ENCODE measurements at regions not wholly inside any gene's neighbourhood (a gene's known extent, or its start where the extent isn't known, plus 50 kb on each side); places are given as distances from the start of the nearest gene placed in this dataset.
"Not testable (repeated sequence)": the region's sequence is repeated elsewhere in the genome, so short reads cannot be mapped to it uniquely, and the experiment has no call there.

DNA sequence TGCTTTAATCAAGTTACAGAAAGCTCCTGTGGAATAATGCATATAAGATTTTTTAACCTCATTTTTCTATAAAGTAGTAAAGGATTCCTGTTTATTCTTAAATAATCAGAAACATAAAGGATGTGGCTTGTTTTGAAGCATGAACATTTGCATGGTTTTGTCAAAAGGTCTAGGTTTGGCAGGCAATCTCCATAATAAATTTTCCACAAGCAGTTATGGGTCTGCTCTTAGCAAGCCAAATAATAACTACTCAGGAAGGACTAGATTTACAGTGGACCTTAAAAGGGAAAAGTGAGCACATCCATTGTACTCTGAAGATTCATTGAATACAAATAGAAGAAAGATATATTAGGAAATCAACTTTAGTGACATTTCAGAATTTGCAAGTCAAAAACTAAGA lies 407.3 kb upstream of the CBLB start:
- no peak for DNase-seq

DNA sequence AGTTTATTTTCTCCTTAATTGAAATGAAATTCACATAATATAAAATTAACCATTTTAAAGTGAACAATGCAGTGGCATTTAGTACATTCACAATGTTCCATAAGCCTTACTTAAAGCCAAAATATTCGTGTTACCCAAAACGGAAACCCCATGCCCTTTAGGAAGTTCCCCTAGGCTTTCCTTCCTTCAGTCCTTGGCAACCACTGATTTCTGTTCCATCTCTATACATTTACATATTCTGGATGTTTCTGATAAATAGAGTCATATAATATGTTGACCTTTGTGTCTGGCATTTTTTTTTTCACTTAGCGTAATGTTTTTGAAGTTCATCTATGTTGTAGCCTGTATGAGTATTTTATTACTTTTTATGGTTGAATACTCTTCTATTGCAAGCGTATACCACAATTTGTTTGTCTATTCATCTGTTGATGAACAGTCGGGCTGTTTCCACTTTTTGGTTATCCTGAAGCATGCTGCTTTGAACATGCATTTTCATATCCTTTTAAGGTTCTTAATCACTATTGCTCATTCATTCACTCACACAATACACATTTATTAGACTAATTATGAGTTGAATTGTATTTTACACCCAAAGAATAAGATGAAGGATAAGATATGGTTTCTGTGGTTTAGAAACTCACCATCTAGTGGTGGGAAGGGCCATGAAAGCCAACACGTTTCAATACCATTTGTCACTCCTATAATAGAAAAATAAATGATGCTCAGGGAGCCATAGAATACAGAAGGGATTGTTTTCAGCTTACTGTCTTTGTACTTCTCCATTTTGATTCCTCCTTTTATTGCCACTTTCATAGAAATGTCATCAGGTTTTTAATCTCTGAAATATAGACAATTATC lies 408.2 kb upstream of the CBLB start:
- DNase-seq = no peak

DNA sequence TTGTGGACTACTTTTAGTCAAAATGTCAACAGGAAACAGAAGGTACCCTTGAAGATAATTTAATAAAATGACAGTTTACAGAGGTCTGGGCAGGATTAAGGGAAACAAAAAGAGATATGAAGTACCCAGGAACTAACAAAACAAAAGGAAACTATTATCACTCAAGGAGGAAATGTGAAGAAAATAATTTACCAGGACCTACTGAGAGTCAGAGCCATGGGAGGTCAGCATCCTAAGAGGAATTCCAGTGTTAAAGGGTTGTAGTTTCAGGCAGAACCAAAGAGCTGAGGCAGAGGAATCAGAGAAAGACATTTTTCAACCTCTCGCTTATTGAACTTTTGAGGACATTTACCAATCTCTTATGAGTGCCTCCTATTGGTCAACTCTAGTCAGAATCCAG lies 408.9 kb upstream of the CBLB start:
- DNase-seq = no peak

DNA sequence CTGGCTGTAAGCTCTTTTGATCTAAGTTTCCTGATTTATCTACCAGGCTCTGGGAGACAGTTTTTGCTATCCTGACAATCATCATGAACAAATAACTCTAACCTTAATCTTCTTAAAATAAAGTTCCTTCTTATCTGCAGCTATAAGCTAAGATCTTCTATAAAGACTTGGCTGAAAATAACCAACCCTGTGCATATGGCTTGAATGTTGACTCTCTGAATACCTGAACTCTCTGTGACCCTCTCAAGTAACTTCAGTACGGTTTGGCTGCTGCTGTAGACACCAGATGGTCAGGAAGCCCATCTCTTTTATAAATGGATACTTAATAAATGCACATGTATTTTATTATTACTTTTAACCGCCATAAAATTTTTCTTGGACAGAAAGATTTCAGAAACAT lies 412.4 kb upstream of the CBLB start:
- DNase-seq = no peak

DNA sequence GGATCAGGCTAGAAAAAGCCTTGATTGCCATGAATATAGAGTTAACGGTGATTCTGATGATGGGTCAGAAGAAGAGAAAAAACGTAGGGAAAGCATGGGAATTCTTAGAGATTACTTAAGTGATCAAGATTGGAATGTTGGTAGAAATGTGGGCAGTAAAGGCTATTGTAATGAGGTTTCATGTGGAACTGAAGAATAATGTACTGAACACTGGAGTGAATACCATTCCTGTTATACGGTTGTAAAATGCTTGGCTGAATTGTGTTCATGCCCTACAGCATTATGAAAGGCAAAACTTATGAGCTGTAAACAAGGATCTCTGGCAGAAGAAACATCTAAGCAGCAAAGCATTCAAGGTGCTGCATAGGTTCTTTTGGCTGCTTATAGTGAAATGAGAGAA lies 414.1 kb upstream of the CBLB start:
- DNase-seq = no peak

DNA sequence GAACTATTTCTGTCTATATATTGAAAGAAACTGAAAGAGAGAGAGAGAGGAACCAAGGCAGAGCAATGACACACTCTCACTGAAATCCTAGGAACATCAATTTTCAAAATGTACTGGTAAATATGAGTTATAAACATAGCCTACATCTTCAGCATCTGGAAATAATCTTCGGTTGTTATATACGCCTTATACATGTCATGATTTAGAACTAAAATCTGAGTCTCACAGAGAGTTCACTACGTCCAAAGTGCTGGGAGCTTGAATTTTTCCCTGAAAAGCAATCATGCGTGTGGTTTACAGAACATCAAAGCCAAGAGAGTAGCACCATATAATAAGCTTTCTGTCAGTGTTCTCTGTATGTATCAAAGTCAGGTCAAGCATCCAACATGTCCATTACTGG lies 420.0 kb upstream of the CBLB start:
- no peak for DNase-seq

DNA sequence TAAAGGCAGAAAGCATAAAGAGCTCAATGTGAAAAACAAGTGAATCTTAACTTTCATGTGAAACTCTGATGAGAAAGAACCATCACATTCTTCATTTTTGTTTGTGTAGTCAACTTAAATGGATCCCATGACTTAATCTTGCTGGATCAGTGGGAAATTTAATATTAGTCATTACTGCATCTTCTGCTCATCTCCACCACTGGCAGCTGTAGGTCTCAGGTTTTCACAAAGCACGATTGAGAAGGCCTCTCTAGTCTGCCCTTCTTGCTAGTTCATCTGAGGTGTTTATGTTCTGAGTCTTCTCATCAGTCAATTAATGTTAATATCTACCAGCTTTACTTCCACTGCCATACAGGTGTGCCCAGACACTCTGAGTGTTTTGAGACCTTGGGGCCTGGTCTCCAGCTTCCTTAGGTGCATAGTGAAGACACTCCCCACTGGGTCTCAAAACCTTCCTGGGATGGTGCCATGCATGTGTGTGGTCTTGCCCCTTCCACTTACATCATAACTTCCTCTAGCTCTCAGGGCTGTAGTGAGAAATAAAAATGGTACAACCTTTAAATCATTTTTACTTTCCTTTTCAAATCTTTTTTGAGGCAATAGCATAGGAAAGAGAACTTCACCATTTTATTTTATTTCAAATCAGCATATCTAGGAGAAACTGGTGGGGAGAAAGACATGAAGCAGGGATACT lies 421.6 kb upstream of the CBLB start:
- no peak for DNase-seq

DNA sequence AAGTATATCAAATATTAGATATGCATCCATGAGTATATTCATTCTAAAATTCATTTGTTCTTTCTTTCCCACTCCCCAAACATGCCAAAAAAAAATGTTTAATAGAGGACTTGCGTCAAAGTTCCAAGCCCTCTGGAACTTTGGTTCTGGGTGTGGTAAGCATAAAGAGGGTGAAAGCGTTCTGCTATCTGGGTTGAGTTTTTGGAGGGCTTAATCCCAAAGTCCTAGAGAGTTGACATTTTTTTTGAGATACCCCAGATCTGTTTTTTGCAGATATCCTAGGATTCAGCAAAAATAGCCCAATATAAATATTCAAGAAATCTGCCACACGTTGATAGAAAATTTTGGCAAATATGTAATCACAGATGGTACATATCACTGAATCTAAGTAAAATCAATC lies 424.3 kb upstream of the CBLB start:
- no peak for DNase-seq

DNA sequence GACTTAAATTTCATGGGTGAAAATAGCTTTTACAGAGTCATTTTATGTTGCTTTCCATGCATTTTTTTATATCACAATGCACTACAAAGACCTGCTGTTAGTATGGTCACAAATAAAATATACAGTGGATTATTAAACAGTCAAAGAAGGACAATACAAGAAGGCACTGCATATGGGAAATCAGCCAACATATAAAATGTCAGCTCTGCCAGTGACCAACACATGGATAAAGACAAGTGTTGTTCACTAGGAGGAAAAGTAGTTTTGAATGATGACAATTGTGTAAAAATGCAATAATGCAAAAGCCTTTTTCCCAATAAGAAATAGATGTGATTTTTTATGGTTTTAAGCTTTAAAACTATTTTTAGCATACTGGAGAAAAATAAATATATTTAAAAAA lies 425.3 kb upstream of the CBLB start:
- no peak for DNase-seq

DNA sequence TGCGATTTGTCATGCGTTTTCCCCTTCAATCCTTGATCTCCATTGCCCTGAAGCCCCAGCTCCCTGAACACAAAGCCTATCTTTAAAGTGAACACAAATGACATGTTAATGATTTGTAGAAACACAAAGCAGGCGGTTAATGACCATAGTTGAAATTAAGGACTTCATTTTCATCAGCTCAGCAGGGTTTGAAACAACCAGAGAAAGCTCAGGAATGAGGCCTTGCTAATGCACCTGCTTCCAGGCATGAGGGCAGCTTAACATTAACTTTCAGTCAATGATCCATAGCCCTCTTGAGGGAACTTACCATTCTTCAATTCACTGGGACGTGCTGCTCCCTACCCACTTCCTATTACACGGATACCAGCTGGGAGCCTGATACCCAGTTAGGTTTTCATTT lies 427.2 kb upstream of the CBLB start:
- DNase-seq = no peak

DNA sequence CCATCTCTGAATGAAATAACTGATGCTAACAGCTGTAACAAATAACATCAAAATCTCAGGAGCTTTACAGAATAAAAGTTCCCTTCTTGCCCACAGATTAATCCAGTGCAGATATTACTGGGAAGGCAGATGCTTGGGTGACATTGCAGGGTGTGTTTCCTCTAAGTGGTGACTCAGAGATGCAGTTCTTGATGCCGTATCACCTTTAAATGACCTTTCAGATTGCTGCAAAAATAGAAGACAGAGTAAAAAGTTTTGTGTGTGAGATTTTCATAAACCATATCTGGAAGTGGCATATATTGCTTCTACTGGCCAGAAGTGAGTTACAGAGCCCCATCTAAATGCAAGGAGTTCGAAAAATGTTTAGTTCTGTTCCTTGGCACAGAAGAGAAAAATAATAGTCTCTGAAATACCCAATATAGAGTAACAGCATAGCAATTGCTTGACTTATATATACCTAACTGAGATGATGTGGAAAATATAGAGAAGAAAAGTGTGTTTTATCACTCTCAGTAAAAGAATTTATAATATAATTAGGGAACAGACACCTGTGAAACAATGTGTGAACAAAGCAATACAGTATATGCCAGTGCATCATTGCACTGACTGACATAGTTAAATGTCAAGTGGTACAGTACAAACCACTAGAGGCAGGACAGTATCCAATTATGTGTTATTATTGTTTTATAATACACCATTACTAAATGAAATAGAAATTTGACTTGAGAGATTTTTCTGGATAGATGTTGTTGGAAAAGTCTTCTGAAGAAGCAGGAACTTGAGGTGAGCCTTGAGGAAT lies 430.7 kb upstream of the CBLB start:
- DNase-seq = no peak

DNA sequence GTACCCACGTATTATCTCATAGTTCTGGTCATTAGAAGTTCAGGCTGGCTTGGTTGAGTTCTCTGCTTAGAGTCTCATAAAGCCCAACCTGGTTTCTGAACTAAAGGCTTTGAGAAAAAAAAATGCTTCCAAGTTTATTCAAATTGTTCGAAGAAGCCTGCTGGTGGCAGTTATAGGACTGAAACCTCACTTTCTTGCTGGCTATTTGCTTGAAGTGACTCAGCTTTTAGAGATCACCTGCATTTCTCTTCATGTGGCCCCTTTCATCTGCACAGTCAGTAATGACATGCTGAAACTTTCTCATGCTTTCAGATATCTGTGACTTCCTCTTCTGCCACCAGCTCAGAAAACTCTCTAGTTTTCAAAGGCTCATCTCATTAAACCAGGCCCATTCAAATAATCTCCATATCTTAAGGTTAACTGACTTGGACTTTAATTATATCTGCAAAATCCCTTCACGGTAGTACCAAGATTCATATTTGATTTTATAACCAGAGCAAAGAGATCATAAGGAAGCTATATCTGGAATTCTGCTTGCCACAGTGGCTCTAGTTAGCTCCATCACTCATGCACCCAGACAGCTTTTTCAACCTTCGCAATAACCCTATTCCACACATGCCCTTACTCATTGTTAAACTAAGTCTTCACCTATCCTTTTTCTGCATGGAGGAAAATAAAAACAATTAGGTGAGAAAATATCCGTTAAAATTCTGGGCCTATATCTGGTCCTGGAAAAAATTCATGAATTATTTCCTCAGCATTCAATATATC lies 433.8 kb upstream of the CBLB start:
- no peak for DNase-seq

DNA sequence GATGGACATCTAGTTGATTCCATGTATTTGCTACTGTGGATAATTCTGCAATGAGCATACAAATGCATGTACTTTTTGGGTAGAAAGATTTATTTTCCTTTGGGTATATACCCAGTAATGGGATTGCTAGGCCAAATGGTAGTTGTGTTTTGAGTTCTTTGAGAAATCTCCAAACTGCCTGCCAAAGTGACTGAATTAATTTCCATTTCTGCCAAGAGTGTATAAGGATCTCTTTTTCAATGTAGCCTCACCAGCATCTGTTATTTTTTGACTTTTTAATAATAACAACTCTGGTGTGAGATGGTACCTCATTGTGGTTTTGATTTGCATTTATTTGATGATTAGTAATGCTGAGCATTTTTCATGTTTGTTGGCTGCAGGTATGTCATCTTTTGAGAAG lies 435.0 kb upstream of the CBLB start:
- no peak for DNase-seq

DNA sequence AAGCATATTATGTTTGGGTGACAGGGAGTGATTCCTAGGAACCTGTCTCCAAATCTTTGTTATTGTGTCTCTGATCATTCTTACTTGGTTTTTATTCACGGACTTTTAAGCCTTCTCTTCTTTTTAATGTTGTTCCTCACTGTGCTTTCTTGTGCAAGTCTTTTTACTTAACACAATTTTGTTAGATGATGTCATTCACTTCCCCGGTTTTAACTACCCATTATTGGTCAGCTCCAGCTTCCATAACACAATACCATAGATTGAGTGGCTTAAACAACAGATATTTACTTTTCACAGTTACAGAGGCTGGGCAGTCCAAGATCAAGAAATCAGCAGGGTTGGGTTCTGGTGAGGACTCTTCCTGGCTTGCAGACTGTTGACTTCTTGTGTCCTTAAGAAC lies 436.3 kb upstream of the CBLB start:
- no peak for DNase-seq

DNA sequence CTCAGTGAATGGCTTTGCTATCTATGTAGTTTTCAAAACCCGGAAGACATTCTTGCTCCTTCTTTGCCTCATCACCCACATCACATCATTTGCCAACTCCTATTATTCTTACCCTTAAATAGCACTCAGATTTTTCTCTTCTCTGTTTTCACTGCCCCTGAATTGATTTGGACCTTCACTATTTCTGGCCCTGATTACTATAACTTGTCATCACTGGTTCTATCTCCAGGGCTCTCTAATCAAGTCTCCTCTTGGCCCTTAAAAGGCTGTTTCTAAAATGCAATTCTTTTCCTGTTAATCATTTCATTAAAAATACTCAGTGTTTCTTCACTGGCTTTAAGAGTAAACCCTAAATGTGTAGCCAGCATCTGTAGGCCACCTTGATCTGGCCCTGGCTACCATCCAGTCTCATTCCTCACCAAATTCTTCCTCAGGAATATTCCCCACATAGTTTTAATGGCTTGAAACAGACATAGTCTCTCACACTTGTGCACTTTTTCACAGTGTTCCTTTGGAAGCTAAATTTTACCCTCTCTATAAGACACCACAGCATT lies 437.1 kb upstream of the CBLB start:
- DNase-seq = no peak

DNA sequence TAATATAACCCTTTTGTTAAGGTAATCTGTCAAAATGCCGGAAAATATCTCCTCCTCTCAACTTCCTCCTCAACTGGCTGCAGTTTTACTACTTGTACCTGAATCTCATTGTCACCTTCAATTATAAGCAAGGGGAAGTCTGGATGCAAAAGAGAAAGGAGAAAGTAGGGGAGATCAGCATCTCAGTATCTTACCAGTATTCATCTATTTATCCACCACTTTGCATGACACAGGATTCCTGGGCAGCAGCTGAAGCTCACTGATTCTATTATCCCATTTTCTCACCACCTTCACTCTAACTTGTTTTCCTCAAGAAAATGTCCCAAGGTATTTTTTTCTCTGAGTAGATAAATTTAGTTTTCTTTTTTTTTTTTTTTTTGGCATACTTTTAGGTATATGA lies 440.5 kb upstream of the CBLB start:
- DNase-seq = no peak

DNA sequence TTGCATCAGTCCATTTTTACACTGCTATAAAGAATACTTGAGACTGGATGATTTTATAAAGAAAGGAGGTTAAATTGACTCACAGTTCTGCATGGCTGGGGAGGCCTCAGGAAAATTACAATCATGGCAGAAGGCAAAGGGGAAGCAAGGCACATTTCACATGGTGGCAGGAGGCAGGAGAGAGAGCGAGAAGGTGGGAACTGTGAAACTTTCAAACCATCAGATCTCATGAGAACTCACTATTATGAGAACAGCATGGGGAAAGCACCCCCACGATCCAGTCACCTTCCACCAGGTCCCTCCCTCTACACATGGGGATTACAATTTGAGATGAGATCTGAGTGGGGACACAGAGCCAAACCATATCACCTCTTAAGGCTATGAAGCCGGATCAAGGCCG lies 441.0 kb upstream of the CBLB start:
- DNase-seq = not testable (repeated sequence)

DNA sequence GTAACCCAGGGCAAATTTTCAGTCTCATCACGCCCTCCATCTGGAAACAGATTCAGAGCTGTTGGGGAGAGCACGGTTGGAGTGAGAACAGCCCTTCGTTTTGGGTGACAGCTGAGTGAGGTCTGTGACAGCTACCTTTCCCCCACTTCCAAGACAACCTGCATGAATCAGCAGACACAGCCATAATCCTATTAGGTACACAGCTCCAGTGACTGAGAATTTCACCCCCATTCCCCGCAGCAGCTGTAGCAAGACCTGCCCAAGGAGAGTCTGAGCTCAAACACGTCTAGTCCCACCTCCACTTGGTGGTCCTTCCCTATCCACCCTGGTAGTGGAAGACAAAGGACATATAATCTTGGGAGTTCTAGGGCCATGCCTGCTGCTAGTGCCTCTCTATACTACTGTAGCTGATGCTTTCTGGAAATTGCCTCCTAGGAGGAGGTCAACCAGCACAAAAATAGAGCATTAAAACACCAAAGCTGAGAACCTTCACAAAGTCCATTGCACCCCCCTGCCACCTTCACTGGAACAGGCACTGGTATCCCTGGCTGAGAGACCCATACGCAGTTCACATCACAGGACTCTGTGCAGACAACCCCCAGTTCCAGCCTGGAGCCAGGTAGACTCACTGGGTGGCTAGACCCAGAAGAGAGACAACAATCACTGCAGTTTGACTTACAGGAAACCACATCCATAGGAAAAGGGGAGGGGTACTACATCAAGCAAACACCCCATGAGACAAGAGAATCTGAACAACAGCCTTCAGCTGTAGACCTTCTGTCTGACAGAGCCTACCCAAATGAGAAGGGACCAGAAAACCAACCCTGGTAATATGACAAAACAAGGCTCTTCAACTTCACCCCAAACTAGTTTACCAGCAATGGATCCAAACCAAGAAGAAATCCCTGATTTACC lies 448.6 kb upstream of the CBLB start:
- DNase-seq = no peak

DNA sequence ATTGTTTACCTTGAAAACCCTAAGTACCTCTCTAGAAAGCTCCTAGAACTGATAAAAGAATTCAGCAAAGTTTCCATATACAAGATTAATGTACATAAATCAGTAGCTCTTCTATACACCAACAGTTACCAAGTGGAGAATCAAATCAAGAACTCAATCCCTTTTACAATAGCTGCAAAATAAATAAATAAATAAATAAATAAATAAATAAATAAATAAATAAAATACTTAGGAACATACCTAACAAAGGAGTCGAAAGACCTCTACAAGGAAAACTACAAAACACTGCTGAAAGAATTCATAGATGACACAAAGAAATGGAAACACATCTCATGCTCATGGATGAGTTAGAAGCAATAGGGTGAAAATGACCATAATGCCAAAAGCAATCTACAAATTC lies 452.6 kb upstream of the CBLB start:
- not testable (repeated sequence) for DNase-seq

DNA sequence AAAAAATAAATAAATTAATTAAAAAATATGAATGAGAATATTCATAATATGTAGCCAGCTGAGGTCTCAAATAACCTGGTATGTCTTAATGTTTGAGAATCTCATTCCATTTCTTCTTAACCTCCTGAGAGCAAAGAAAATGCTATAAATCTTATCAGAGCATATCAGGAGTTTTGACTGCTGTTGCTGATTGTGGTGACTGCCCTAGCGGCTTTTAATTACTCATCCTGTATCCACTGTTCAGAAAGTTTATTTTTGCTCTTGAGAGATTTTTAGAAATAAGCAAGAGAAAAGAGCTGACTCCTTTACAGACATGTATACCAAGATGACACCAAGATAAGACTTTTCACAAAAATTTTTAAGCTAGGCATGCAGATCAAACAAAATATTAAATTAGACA lies 454.8 kb upstream of the CBLB start:
- DNase-seq = no peak

DNA sequence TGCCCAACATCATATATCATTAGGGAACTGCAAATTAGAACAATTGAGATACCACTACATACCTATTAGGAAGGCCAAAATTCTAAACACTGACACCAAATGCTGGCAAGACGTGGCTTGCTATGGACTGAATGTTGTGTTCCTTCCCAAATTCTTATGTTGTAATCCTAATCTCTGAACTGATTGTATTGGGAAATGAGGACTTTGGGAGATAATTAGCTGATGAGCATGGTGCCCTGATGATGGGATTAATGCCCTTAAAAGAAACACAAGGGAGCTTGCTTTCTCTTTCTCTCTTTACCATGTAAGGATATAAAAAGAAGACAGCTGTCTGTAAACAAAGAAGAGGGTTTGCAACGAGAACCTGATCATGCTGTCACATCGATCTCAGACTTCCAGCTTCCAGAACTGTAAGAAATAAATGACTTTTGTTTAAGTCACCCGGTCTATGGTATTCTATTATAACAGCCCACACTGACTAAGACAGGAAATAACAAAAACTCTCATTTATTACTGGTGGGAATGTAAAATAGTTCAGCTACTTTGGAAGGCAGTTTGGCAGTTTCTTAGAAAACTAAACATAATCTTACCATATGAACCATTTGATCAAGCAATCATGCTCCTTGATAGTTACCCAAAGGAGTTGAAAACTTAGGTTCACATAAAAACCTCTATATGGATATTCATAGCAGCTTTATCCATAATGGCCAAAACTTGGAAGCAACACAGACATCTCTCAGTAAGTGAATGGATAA lies 458.3 kb upstream of the CBLB start:
- DNase-seq = no peak

Measured in NCI-H2029 treated with DMSO at 0.1 percent for 48 hours (cell line).